HS-27A (cell line): ENCODE measurements at regions not wholly inside any gene's neighbourhood (a gene's known extent, or its start where the extent isn't known, plus 50 kb on each side); places are given as distances from the start of the nearest gene placed in this dataset.
"Not testable (repeated sequence)": the region's sequence is repeated elsewhere in the genome, so short reads cannot be mapped to it uniquely, and the experiment has no call there.

Source experiments
- DNase-seq: peaks from one replicate; pipeline ENCODE4 v3.0.0-alpha.2; 2012; ENCODE audit warnings: low read depth, missing footprints

DNA sequence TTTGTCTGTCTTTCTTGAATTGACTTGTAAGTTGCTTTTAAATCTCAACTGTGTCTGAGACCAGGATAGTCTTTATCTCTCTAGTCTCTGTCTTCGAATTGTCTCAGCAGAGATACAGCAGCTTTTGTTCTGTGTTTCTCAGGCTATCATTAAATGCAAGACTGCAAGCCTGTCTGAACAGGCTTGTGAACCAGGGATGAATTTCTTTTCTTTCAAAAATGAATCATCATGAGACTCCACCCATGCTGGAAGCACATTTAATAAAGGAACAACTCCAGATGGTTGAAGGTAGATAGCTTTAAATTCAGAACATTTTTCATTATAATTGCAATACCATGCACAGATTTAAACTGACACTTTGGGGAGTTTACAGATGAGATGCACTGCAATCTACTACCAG lies 155.9 kb downstream of the SEC23IP start:
- no peak for DNase-seq

- DNase-seq = no peak
Observed at GRCh38 chr10:120051671-120052070, 159.1 kb downstream of the SEC23IP start.

DNA sequence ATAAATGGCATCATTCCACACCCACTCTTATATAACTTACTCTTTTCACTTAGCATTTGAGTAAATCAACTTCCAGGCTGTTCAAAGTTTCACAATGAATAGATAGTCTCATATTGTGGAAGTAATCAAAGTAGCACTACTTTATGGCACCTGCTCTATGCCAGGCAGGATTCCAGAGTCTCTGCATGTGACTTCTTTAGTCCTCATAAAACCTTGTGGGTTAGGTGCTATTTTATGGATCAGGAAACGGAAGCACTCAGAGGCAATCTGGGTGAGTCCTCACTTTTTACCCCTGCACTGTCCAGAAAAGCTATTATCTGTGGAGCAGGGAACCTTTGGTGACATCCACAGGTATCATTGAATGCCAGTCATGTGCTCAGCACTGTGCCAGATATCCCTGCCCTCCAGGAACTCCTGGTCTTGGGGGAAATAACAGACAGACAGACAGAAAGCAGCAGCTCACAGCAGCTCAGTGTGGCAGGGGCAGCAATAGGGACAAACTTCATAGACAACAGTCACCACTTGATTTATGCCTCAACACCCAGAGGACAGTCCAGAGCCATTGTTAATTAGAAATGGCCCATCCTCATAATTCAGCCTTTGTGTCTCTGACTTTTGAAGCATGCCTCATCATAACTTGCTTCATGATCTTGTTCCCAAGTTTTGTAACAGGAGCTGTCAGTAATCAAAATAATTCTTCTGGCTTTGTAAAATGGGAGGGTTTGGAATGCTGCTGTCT lies 160.6 kb downstream of the SEC23IP start:
- DNase-seq = no peak

DNA sequence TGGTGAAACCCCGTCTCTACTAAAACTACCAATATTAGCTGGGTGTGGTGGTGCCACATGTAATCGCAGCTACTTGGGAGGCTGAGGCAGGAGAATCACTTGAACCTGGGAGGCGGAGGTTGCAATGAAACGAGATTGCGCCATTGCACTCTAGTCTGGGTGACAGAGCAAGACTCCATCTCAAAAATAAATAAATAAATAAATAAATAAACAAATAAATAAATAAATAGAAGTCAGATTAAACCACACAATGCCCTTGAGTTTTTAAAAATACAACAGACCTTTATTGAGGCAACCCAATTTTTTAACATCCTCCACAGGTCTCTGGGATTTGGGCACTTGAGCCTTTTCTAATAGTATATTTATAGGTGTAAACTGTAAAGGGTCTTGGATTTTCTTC lies 167.3 kb downstream of the SEC23IP start:
- DNase-seq = not testable (repeated sequence)

GRCh38 chr10:120067427-120067826 lies 174.9 kb downstream of the SEC23IP start:
- no peak for DNase-seq

DNA sequence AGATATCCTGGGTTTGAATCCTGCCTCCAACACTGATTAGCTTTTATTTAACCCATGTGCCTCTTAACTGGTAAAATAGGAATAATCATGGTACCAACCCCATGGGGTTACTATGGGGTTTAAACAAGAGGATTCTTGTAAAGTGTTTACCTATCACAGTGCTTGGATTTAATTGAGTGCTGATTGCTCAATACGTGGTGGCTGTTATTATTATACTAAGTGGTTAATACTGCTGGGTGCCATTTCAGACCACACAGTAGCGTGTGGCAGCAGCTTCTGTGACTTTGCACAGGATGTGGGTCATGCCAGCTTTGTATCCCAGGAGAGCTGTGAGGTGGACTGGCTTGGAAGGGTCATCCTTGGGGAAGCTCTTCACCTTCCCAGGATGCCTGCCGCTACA lies 177.2 kb downstream of the SEC23IP start:
- DNase-seq = no peak

- DNase-seq = no peak
Observed at GRCh38 chr10:120075349-120075748, 182.8 kb downstream of the SEC23IP start.

- no peak for DNase-seq
Observed at GRCh38 chr10:120076996-120077706, 184.6 kb downstream of the SEC23IP start.

DNA sequence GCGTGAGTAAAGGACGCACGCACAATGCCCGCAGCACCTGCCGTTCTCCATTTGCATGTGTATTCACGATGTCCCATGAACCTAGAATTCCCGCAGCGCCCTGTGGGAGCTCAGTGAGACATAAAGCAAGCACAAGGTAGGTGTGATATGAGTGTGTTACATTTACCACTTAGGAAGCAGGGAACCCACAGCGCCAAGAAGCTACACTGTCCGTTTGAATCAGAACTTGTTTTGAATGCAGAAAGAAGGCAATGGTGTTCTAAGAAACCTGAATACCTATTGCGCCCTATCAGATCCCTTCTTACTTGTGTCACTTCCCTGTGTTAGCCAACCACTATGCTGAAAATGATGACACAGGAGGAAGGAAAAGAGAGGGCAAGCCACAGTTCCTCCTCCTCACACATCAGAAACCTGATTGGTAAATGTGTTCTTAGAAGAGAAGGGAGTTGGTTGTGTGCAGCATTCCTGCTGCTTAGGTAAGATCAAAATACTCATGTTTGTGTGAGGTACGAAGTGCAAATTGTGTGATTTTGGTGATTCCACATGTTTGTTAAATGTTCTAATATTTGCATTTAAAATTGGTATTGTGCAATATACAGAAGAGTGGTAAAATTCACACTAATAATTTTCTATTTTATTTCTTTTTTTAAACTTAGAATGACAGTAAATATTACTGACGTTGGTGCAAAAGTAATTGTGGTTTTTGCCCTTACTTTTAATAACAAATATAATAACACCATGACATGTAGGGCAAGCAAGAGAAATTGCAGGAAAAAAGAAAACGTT lies 185.4 kb downstream of the SEC23IP start:
- DNase-seq = no peak

- DNase-seq = no peak
Observed at GRCh38 chr10:120085096-120085796, 192.7 kb downstream of the SEC23IP start.

GRCh38 chr10:120086066-120086465 lies 193.5 kb downstream of the SEC23IP start:
- no peak for DNase-seq

GRCh38 chr10:120087109-120087508 lies 194.6 kb downstream of the SEC23IP start:
- DNase-seq = no peak

DNA sequence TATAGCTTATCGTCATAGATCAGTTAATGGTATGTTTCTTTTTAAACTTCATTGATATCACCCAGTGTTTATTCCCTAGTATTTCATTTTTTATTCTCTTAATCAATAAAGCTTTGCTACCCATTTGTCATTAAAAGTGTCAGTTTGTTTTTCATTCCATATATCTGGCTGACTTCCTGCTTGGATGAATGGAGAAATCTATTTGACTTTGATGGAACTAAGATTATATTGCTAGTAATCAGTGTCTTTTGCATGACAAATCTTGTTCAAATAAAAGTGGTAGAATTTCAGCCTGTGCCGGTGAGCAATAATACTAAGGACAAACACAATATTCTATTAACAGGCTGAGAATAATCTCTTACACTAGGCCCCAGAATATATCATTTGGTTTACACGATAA lies 203.3 kb downstream of the SEC23IP start:
- no peak for DNase-seq

DNA sequence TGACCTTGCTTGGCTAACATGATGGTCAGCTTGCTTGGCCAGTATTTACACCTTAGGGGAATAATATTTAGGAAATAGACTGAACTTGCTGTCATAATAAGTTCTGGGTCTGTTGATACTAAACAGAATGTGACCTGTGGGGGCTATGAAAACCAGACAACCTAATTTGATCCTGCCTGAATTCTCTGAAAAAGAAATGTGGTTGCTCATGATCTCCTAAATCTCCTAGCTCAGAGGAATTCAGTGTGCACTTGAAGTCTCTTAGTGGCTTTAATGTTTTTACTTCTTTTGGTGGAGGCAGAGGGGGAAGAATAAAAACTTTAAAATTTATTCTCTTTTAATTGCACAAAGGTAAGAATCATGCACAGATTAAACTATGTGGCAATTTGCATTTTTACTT lies 205.2 kb downstream of the SEC23IP start:
- no peak for DNase-seq

- DNase-seq = no peak
Observed at GRCh38 chr10:120098232-120098930, 205.9 kb downstream of the SEC23IP start.

- DNase-seq = no peak
Observed at GRCh38 chr10:120103738-120104560, 211.4 kb downstream of the SEC23IP start.

DNA sequence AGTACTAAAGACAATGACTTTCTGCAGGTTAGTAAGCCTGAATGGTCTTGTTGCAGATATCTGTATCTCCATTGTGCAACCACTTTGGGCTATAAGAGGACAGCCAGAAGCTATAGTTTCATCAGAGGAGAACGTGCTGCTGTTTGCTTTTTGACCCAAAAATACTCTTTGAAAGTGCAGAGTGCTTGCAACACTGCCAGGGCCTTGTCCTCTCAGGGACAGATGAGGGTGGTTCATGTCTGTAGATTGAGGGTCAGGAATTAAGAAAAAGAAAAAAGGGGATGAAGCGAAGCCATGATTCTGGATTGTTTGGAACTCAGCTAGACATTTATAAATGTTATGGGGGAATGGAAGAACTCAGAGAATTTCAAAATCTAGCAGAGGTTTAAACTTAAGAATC lies 212.5 kb downstream of the SEC23IP start:
- DNase-seq = no peak

DNA sequence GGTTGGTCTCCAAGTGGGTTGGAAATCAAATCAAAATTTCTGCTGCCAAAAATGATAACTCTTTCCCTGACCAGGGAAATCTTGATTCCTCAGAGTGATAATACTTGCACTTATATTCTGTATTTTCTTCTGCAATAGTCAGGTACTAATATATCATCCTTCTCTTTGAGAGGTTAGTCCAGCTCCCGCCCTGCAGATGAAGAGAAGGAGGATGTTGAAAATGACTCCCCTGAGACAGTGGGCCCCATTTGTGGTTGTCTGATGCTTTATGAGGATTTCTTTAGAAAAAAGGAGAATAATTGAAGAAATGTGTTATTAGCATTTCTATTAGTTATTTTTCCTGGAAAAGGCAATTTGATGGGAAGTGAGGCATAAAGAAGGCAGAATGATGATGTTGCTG lies 213.0 kb downstream of the SEC23IP start:
- DNase-seq = no peak

DNA sequence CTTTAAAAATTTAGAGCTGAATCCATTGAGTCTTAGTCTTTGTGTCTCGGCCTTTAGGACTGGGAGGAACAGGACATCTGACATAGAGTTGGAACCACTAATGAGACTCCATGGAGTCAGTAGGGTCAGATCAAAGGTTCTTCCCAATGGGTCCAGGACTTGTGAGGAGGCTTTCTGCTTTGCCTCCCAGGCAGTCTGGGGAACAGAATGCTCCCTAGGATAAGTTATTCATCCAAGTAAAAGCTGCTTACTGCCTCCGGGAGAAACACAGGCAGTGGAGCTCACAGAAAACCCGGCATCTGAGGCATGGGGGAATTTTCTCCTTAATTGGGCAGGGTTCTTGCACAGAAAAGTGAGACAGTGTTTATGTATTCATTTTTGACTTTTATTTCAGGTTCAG lies 216.4 kb downstream of the SEC23IP start:
- no peak for DNase-seq

- not testable (repeated sequence) for DNase-seq
Observed at GRCh38 chr10:120109725-120110124, 217.2 kb downstream of the SEC23IP start.

DNA sequence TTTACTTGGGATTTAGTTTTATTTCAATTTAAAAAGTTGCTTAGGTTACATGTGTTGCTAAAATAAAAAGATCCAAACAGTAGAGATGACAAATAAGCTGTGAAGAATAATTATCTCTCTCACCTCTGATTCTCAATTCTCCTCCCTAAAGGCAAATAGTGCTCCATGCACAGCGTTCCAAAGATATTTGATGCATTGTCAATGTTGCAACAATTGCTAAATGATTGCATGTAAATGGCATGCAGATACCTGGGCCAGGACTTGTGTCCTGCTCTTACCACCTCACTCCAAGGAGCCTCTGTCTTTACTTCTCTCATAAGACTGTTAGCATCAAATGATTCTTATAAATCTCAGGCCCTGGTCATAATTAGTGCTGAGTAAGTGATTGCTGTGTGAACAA lies 217.7 kb downstream of the SEC23IP start:
- DNase-seq = no peak
